CD14-positive monocyte (primary cell): ENCODE measurements at regions not wholly inside any gene's neighbourhood (a gene's known extent, or its start where the extent isn't known, plus 50 kb on each side); places are given as distances from the start of the nearest gene placed in this dataset.

ENCODE experiments used
- DNase-seq, 3 donors: peaks; one replicate each; pipeline ENCODE4 v3.0.0-alpha.2; 2011 to 2022
- H2AFZ ChIP-seq: 2 replicates; pipeline ENCODE4 v1.6.0; 2012; ENCODE audit warnings: mild to moderate bottlenecking, low read depth, low read length, inconsistent platforms; ENCODE audit not compliant: insufficient read depth, poor library complexity, severe bottlenecking
- H3K27ac ChIP-seq, 2 donors: 1 replicate in 1 of 2; 2 replicates in 1 of 2; pipeline ENCODE4 v1.5.1; 2012 to 2013; ENCODE audit warnings: low read length in 2 of 2, control low read depth in 1 of 2, inconsistent platforms in 1 of 2, low read depth in 1 of 2, mild to moderate bottlenecking in 1 of 2
- H3K27me3 ChIP-seq, 2 donors: one replicate each; pipeline versions ENCODE4 v1.6.0 to v1.6.1; 2011 to 2013; ENCODE audit warnings: low read length in 2 of 2; ENCODE audit not compliant: control insufficient read depth in 2 of 2, insufficient read depth in 2 of 2
- H3K36me3 ChIP-seq, 2 donors: replicated peaks in 1 of 2; 1 replicate in 1 of 2; 2 replicates in 1 of 2; pipeline versions ENCODE4 v1.5.1 to v1.6.1; 2012 to 2013; ENCODE audit warnings: low read length in 2 of 2, control low read depth in 1 of 2, inconsistent platforms in 1 of 2, mild to moderate bottlenecking in 1 of 2; ENCODE audit not compliant: insufficient read depth in 2 of 2, control insufficient read depth in 1 of 2
- H3K4me1 ChIP-seq, 2 donors: 1 replicate in 1 of 2; 2 replicates in 1 of 2; pipeline versions ENCODE4 v1.5.1 to v1.6.1; 2012 to 2013; ENCODE audit warnings: low read length in 2 of 2, control low read depth in 1 of 2, inconsistent platforms in 1 of 2, mild to moderate bottlenecking in 1 of 2, moderate library complexity in 1 of 2; ENCODE audit not compliant: insufficient read depth in 2 of 2, control insufficient read depth in 1 of 2
- H3K4me2 ChIP-seq: replicated peaks from 2 replicates; pipeline ENCODE3; 2012; ENCODE audit warnings: low read length, moderate library complexity, mild to moderate bottlenecking; ENCODE audit not compliant: poor library complexity, severe bottlenecking; ENCODE audit errors: extremely low read depth
- H3K4me3 ChIP-seq, 3 experiments: fragments of 200-600 bp in 1 of 3; sonication (generic) in 1 of 3; replicated peaks in 1 of 3; 1 replicate in 2 of 3; 2 replicates in 1 of 3; pipeline ENCODE4 v1.5.1; 2011 to 2013; ENCODE audit warnings: low read length in 3 of 3, mild to moderate bottlenecking in 3 of 3, control low read depth in 2 of 3, low read depth in 2 of 3, inconsistent platforms in 1 of 3, moderate library complexity in 1 of 3
- H3K79me2 ChIP-seq: 2 replicates; pipeline ENCODE4 v1.6.0; 2012; ENCODE audit warnings: mild to moderate bottlenecking, control low read depth, inconsistent platforms, low read length, moderate library complexity; ENCODE audit not compliant: insufficient read depth
- H3K9ac ChIP-seq: 2 replicates; pipeline ENCODE4 v1.6.0; 2017; ENCODE audit warnings: low read length, mild to moderate bottlenecking; ENCODE audit not compliant: insufficient read depth, poor library complexity, severe bottlenecking
- H3K9me3 ChIP-seq, 2 donors: replicated peaks in 1 of 2; 1 replicate in 1 of 2; 2 replicates in 1 of 2; pipeline versions ENCODE4 v1.5.1 to v1.6.1; 2012 to 2013; ENCODE audit warnings: low read length in 2 of 2, control low read depth in 1 of 2; ENCODE audit not compliant: control insufficient read depth in 1 of 2, insufficient read depth in 1 of 2
- H4K20me1 ChIP-seq: 2 replicates; pipeline ENCODE4 v1.6.0; 2012; ENCODE audit warnings: mild to moderate bottlenecking, low read length, control low read depth, moderate library complexity; ENCODE audit not compliant: insufficient read depth
- H3K27ac Mint-ChIP-seq, 7 donors: one replicate each; pipeline ENCODE4 v1.8.0; 2020; ENCODE audit warnings: mild to moderate bottlenecking in 7 of 7, mixed read lengths in 7 of 7, moderate library complexity in 6 of 7, inconsistent platforms in 2 of 7
- H3K27me3 Mint-ChIP-seq, 3 donors: one replicate each; pipeline ENCODE4 v1.8.0; 2021 to 2022; ENCODE audit warnings: low read depth in 3 of 3, mild to moderate bottlenecking in 3 of 3, mixed read lengths in 3 of 3, moderate library complexity in 3 of 3, inconsistent platforms in 1 of 3
- H3K36me3 Mint-ChIP-seq, 2 donors: one replicate each; pipeline ENCODE4 v1.8.0; 2020; ENCODE audit warnings: mixed read lengths in 2 of 2, inconsistent platforms in 1 of 2, mild to moderate bottlenecking in 1 of 2
- H3K4me1 Mint-ChIP-seq: one replicate; pipeline ENCODE4 v1.8.0; 2020; ENCODE audit warnings: mild to moderate bottlenecking, mixed read lengths
- H3K4me3 Mint-ChIP-seq, 2 donors: one replicate each; pipeline ENCODE4 v1.8.0; 2020; ENCODE audit warnings: mild to moderate bottlenecking in 2 of 2, mixed read lengths in 2 of 2, moderate library complexity in 1 of 2
- H3K9me3 Mint-ChIP-seq, 7 donors: one replicate each; pipeline ENCODE4 v1.8.0; 2020 to 2022; ENCODE audit warnings: mixed read lengths in 7 of 7, mild to moderate bottlenecking in 6 of 7, moderate library complexity in 6 of 7, inconsistent platforms in 2 of 7
- WGBS: methylation state at CpG from one replicate; pipeline ENCODE4 v1.1.5; 2013; ENCODE audit warnings: missing lambda C conversion rate; ENCODE audit not compliant: insufficient coverage; 5-methylcytosine and 5-hydroxymethylcytosine counted together
- intact Hi-C, 2 donors: fragments of 100-400 bp; cut with micrococcal nuclease; formaldehyde crosslinking; loops; one replicate each; pipeline versions ENCODE4 v1.15.0 to v1.15.1; 2023
- TF ChIP-seq, protein P1 (sequence below): fragments of 200-600 bp; IDR thresholded peaks from one replicate; pipeline ENCODE4 v1.8.0; 2022; ENCODE audit warnings: antibody characterized with exemption, mild to moderate bottlenecking

DNA sequence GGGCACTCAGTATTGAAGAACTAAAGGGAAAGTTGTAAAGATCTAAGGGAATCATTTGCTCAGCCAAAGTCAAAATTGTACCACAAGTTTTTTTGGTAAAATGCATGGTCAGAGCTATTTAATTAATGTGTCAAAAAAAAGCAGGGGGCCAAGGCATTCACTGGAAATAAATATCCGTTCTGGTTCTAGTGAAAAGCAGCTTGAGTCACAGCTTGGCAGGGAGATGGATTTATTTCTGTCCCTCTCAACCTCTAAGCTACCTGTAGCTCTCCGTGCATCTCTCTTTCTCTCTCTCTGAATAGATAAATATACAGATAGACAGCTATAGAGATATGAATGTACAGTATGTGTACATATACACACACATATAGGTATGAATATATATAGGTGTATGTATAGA, 554.4 kb upstream of the TMEM132C start:
- Histone ChIP-seq H3K4me1 (no peaks in the 10 kb centered on the region), H4K20me1 (no peaks in the 10 kb centered on the region), H3K27ac (no peak overlapping the region), H3K79me2 (no peaks in the 10 kb centered on the region), H3K36me3 (no peaks in the 10 kb centered on the region), H3K9ac (no peak overlapping the region), H3K4me2 (no peak overlapping the region), H3K9me3 (no peaks in the 10 kb centered on the region), H3K4me3 (no peak overlapping the region), H2AFZ (no peak overlapping the region), H3K27me3 (no peaks in the 10 kb centered on the region)
- Mint-ChIP-seq H3K27me3 (peaks cover 0 to 6% (median 0%) of the 10 kb centered on the region in 3 donors), H3K4me3 (no peak overlapping the region), H3K36me3 (no peaks in the 10 kb centered on the region), H3K4me1 (no peaks in the 10 kb centered on the region), H3K9me3 (peaks cover 0 to 9% (median 3%) of the 10 kb centered on the region in 7 donors), H3K27ac (no peak overlapping the region)
- DNase-seq = no peak
- TF ChIP-seq, protein P1, sequence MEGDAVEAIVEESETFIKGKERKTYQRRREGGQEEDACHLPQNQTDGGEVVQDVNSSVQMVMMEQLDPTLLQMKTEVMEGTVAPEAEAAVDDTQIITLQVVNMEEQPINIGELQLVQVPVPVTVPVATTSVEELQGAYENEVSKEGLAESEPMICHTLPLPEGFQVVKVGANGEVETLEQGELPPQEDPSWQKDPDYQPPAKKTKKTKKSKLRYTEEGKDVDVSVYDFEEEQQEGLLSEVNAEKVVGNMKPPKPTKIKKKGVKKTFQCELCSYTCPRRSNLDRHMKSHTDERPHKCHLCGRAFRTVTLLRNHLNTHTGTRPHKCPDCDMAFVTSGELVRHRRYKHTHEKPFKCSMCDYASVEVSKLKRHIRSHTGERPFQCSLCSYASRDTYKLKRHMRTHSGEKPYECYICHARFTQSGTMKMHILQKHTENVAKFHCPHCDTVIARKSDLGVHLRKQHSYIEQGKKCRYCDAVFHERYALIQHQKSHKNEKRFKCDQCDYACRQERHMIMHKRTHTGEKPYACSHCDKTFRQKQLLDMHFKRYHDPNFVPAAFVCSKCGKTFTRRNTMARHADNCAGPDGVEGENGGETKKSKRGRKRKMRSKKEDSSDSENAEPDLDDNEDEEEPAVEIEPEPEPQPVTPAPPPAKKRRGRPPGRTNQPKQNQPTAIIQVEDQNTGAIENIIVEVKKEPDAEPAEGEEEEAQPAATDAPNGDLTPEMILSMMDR = no peak
- no CpG with 5 or more reads among the region's 2 CpGs for WGBS
- intact Hi-C loops = no loop called here

DNA sequence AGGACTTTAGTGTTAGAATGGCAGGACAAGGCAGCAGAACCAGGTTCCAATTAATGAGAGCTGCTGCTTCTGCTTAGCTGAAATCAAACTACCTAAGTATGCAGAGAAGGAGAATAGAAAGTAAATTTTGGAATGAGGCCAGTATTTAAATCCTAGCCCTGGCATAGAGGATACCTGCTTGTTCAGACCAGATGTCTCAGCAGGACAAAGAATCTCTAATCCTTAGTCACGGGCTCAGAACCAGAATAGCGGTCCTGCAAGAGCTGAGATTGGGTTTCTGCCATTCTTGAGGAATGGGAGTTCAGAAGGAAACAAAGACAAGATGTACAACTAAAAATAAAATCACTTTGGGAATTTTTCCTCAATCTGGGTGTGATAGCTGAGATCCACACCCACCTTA, 550.8 kb upstream of the TMEM132C start:
- Mint-ChIP-seq H3K27ac (no peak overlapping the region), H3K9me3 (peaks cover 0 to 8% (median 4%) of the 10 kb centered on the region in 7 donors), H3K27me3 (peaks cover 0 to 6% (median 0%) of the 10 kb centered on the region in 3 donors), H3K4me3 (no peak overlapping the region), H3K4me1 (no peaks in the 10 kb centered on the region), H3K36me3 (no peaks in the 10 kb centered on the region)
- intact Hi-C loops = no loop called here
- TF ChIP-seq, protein P1 = no peak
- Histone ChIP-seq H3K9ac (no peak overlapping the region), H3K79me2 (no peaks in the 10 kb centered on the region), H3K36me3 (no peaks in the 10 kb centered on the region), H3K4me1 (no peaks in the 10 kb centered on the region), H3K4me3 (no peak overlapping the region), H4K20me1 (no peaks in the 10 kb centered on the region), H3K27me3 (no peaks in the 10 kb centered on the region), H2AFZ (no peak overlapping the region), H3K27ac (no peak overlapping the region), H3K9me3 (no peaks in the 10 kb centered on the region), H3K4me2 (no peak overlapping the region)
- whole genome bisulfite sequencing = no CpG with 5 or more reads among the region's 2 CpGs
- DNase-seq = no peak
